Chondrocyte (in vitro differentiated cells): ENCODE measurements at regions not wholly inside any gene's neighbourhood (a gene's known extent, or its start where the extent isn't known, plus 50 kb on each side); places are given as distances from the start of the nearest gene placed in this dataset.

ENCODE experiments used
- DNase-seq: peaks from one replicate; pipeline ENCODE4 v3.0.0; 2021; ENCODE audit warnings: mixed read lengths, low spot score
- H3K27ac Mint-ChIP-seq: one replicate; pipeline ENCODE4 v1.8.0; 2021; ENCODE audit warnings: mild to moderate bottlenecking, moderate library complexity, mixed read lengths; ENCODE audit not compliant: unreplicated experiment
- H3K27me3 Mint-ChIP-seq: 2 replicates; pipeline ENCODE4 v1.8.0; 2021; ENCODE audit warnings: low read depth, mixed read lengths
- H3K36me3 Mint-ChIP-seq: 2 replicates; pipeline ENCODE4 v1.8.0; 2021; ENCODE audit warnings: low read depth, mixed read lengths
- H3K4me1 Mint-ChIP-seq: 2 replicates; pipeline ENCODE4 v1.8.0; 2021; ENCODE audit warnings: low read depth, mild to moderate bottlenecking, mixed read lengths
- H3K4me3 Mint-ChIP-seq: one replicate; pipeline ENCODE4 v1.8.0; 2021; ENCODE audit warnings: mild to moderate bottlenecking, moderate library complexity, mixed read lengths; ENCODE audit not compliant: unreplicated experiment
- H3K9me3 Mint-ChIP-seq: 2 replicates; pipeline ENCODE4 v1.8.0; 2021; ENCODE audit warnings: low read depth, mixed read lengths
- TF ChIP-seq, protein P1 (sequence below): fragments of 200-600 bp; sonication (generic); IDR thresholded peaks from 2 replicates; pipeline ENCODE4 v1.5.0; 2021; ENCODE audit warnings: antibody characterized with exemption, mild to moderate bottlenecking, moderate library complexity

DNA sequence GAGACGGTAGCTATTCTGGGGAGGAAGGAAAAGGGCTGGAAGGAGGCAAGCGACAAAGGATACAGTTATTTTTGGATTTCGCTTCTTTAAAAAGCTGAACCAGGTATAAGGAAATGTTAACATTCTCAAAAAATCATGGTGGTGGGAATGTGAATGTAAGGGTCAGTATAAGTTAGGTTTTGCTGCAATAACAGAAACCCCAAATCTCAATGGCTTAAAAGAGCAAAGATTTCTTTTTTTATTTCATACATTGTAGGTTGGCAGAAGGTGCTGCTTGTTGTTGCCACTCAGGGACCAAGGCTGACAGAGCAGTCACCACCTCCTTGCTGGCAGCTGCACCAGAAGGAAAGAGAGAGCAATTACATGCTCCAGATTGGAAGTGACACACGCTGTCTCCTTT is 176.3 kb upstream of the LPP start:
- H3K27ac Mint-ChIP-seq = no peak overlapping the region
- TF ChIP-seq, protein P1, sequence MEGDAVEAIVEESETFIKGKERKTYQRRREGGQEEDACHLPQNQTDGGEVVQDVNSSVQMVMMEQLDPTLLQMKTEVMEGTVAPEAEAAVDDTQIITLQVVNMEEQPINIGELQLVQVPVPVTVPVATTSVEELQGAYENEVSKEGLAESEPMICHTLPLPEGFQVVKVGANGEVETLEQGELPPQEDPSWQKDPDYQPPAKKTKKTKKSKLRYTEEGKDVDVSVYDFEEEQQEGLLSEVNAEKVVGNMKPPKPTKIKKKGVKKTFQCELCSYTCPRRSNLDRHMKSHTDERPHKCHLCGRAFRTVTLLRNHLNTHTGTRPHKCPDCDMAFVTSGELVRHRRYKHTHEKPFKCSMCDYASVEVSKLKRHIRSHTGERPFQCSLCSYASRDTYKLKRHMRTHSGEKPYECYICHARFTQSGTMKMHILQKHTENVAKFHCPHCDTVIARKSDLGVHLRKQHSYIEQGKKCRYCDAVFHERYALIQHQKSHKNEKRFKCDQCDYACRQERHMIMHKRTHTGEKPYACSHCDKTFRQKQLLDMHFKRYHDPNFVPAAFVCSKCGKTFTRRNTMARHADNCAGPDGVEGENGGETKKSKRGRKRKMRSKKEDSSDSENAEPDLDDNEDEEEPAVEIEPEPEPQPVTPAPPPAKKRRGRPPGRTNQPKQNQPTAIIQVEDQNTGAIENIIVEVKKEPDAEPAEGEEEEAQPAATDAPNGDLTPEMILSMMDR = no peak
- peaks cover 3% of the 10 kb centered on the region for H3K27me3 Mint-ChIP-seq
- H3K4me3 Mint-ChIP-seq = no peak overlapping the region
- H3K9me3 Mint-ChIP-seq = peaks cover 5% of the 10 kb centered on the region
- DNase-seq = no peak
- H3K36me3 Mint-ChIP-seq = no peaks in the 10 kb centered on the region
- peaks cover 14% of the 10 kb centered on the region for H3K4me1 Mint-ChIP-seq

DNA sequence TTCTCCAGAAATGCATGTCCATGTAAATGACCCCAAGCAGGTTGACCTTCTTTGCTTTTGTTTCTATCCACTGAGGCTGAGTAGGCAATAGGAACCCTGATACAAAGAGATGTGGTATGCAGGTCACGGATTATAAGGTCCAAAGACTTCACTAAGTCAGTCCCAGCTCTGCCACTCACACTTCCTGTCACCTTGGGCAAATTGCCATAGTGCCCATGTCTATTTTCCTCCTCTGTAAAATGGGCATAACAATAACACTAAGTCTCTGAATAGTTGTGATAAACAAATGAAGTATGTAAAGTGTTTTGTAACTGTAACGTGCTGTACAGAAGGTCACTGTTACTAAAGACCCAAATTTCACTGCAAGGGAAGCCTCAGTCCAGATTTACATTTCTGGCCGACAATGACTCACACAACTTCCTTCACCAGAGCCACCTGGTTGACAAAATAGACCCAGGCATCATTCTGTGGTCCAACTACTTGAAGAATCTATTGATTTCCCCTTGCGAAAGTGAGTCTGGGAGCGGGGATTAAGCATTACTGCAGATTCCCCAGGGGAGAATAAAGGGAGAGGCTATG is 175.4 kb upstream of the LPP start:
- Mint-ChIP-seq H3K27me3 (peaks cover 3% of the 10 kb centered on the region), H3K36me3 (no peaks in the 10 kb centered on the region), H3K4me1 (peaks cover 14% of the 10 kb centered on the region), H3K4me3 (no peak overlapping the region), H3K27ac (no peak overlapping the region), H3K9me3 (peaks cover 5% of the 10 kb centered on the region)
- TF ChIP-seq, protein P1 = no peak
- DNase-seq = no peak

DNA sequence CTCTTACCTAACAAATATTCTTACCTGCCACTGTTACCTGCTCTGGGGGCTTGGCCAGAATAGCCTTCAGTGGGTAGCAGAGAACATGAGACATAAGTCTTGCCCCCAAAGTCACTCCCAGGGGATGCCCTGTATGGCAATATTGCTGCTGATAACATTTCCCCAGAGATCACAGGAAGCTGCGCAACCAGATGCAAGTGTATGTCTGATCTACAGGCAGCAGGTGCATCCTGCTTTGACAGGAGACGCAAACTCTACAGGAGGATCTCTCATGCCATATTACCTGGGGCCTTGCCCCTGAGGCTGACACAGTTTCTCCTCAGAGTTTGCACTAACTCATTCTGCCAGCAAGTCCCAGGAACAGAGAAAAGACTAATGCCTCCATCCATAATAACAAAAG is 174.4 kb upstream of the LPP start:
- DNase-seq = no peak
- Mint-ChIP-seq H3K4me1 (peaks cover 14% of the 10 kb centered on the region), H3K27ac (no peak overlapping the region), H3K27me3 (peaks cover 3% of the 10 kb centered on the region), H3K9me3 (peaks cover 5% of the 10 kb centered on the region), H3K4me3 (no peak overlapping the region), H3K36me3 (no peaks in the 10 kb centered on the region)
- TF ChIP-seq, protein P1 = no peak

DNA sequence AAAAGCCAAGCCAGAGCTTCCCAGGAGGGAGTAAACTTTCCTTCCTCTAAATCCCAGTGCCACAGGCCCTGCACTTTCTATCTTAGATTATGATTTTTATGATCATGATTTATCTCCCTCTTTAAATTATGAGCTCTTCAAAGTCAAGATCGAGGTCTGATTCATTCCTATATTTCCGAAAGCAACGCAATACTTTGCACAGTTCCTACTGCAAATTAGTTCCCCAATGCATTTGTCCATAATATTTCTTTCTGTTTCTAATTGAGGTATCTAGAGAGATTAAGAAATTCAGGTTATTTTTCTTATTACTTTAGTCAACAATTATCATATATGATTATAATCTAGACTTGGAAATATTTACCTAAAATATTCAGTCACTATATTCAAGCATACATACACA is 173.1 kb upstream of the LPP start:
- peaks cover 5% of the 10 kb centered on the region for H3K9me3 Mint-ChIP-seq
- TF ChIP-seq, protein P1 = no peak

DNA sequence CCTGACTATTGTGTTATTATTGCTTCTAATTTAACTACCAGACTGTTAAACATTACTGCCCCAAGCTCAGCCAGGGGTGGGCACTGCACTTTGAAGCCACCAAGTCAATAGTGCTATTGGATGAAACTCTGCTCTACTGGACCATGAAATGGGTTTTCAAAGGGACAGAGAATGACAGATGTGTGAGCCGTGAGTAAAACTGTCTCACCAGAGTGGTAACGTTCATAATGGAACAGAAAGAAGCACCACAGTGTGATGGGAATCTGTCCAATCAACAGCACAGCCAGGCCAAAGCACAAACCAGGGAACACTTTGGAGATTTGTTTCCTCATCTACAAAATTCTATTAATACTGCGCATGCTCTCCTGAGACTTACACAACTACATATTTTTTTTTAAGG is 171.8 kb upstream of the LPP start:
- Mint-ChIP-seq H3K27ac (no peak overlapping the region), H3K4me3 (no peak overlapping the region), H3K36me3 (no peaks in the 10 kb centered on the region), H3K27me3 (peaks cover 3% of the 10 kb centered on the region), H3K9me3 (peaks cover 5% of the 10 kb centered on the region), H3K4me1 (peaks cover 9% of the 10 kb centered on the region)
- TF ChIP-seq, protein P1 = no peak
- no peak for DNase-seq

More for the DNA sequence above, 173.1 kb upstream of the LPP start:
- Mint-ChIP-seq H3K36me3 (no peaks in the 10 kb centered on the region), H3K4me3 (no peak overlapping the region), H3K4me1 (peaks cover 4% of the 10 kb centered on the region), H3K27ac (no peak overlapping the region), H3K27me3 (peaks cover 3% of the 10 kb centered on the region)
- no peak for DNase-seq
